Mucosa of descending colon (tissue), 3 donors: ENCODE measurements at regions not wholly inside any gene's neighbourhood (a gene's known extent, or its start where the extent isn't known, plus 50 kb on each side); places are given as distances from the start of the nearest gene placed in this dataset.

Source experiments
- ATAC-seq: fragments of 200-7000 bp; cut with Tn5 transposase; one replicate; pipeline ENCODE4 v1.9.1; 2020; ENCODE audit warnings: mild to moderate bottlenecking, moderate library complexity
- DNase-seq, 3 donors: peaks; one replicate each; pipeline ENCODE4 v3.0.0-alpha.2; 2020
- H3K36me3 ChIP-seq: fragments of 200-600 bp; one replicate; pipeline ENCODE4 v1.8.0; 2021; ENCODE audit warnings: low read depth, mild to moderate bottlenecking
- H3K4me1 ChIP-seq: fragments of 200-600 bp; one replicate; pipeline ENCODE4 v1.8.0; 2021; ENCODE audit warnings: low read depth, mild to moderate bottlenecking
- H3K4me3 ChIP-seq: fragments of 200-600 bp; one replicate; pipeline ENCODE4 v1.8.0; 2021; ENCODE audit warnings: mild to moderate bottlenecking
- H3K9me3 ChIP-seq: fragments of 200-600 bp; one replicate; pipeline ENCODE4 v1.8.0; 2021; ENCODE audit warnings: mild to moderate bottlenecking
- CTCF ChIP-seq: fragments of 200-600 bp; IDR thresholded peaks from one replicate; pipeline ENCODE4 v1.8.0; 2022; ENCODE audit warnings: antibody characterized with exemption, mild to moderate bottlenecking
- intact Hi-C, 2 donors: fragments of 100-400 bp; cut with DNase I in 1 of 2; cut with micrococcal nuclease in 1 of 2; formaldehyde crosslinking; loops; one replicate each; pipeline versions ENCODE4 v1.11.0 to v1.11.1; 2022; cut with DNase I, micrococcal nuclease
- donor health status: DM: no; HTN: no; CAD: no; lungs with moderate emphysema.
- donor health status: DM: no; HTN: no; CAD: no.
- donor health status: DM: no; HTN: yes; CAD: no.

- H3K9me3 ChIP-seq: peaks cover 12% of the 10 kb centered on the region
- ATAC-seq (no peak), DNase-seq (no peak)
- intact Hi-C loops: no loop called here
- H3K4me3 ChIP-seq: no peak overlapping the region
- no peak for TF ChIP-seq CTCF
- no peaks in the 10 kb centered on the region for H3K36me3 ChIP-seq
- H3K4me1 ChIP-seq: no peaks in the 10 kb centered on the region
These were observed 207.9 kb upstream of the RGPD4 start for GRCh38 chr2:107618769-107619168.

GRCh38 chr2:107621186-107622165, 205.2 kb upstream of the RGPD4 start:
- no peak for TF ChIP-seq CTCF
- no peak for ATAC-seq
- peaks cover 12% of the 10 kb centered on the region for H3K9me3 ChIP-seq

GRCh38 chr2:107622741-107623310, 203.9 kb upstream of the RGPD4 start:
- ATAC-seq (no peak), DNase-seq (no peak)
- no peak for TF ChIP-seq CTCF
- intact Hi-C loops: no loop called here
- Histone ChIP-seq H3K4me3 (no peak overlapping the region), H3K4me1 (no peaks in the 10 kb centered on the region), H3K9me3 (peaks cover 12% of the 10 kb centered on the region), H3K36me3 (no peaks in the 10 kb centered on the region)

More at GRCh38 chr2:107621186-107622165, 205.2 kb upstream of the RGPD4 start:
- Histone ChIP-seq H3K4me3 (no peak overlapping the region), H3K4me1 (no peaks in the 10 kb centered on the region), H3K36me3 (no peaks in the 10 kb centered on the region)
- intact Hi-C loops: no loop called here
- DNase-seq: no peak

GRCh38 chr2:107625982-107626381, 200.7 kb upstream of the RGPD4 start:
- Histone ChIP-seq H3K4me3 (no peak overlapping the region), H3K36me3 (no peaks in the 10 kb centered on the region), H3K4me1 (no peaks in the 10 kb centered on the region), H3K9me3 (peaks cover 2% of the 10 kb centered on the region)
- TF ChIP-seq CTCF: no peak
- intact Hi-C loops: no loop called here
- DNase-seq: no peak
- ATAC-seq: no peak

GRCh38 chr2:107627164-107627563, 199.5 kb upstream of the RGPD4 start:
- TF ChIP-seq CTCF: no peak
- DNase-seq: no peak
- Histone ChIP-seq H3K4me3 (no peak overlapping the region), H3K9me3 (no peaks in the 10 kb centered on the region), H3K36me3 (no peaks in the 10 kb centered on the region), H3K4me1 (no peaks in the 10 kb centered on the region)
- intact Hi-C loops: no loop called here
- ATAC-seq: no peak
